ENCODE measurements at regions not wholly inside any gene's neighbourhood (a gene's known extent, or its start where the extent isn't known, plus 50 kb on each side); places are given as distances from the start of the nearest gene placed in this dataset.

DNA sequence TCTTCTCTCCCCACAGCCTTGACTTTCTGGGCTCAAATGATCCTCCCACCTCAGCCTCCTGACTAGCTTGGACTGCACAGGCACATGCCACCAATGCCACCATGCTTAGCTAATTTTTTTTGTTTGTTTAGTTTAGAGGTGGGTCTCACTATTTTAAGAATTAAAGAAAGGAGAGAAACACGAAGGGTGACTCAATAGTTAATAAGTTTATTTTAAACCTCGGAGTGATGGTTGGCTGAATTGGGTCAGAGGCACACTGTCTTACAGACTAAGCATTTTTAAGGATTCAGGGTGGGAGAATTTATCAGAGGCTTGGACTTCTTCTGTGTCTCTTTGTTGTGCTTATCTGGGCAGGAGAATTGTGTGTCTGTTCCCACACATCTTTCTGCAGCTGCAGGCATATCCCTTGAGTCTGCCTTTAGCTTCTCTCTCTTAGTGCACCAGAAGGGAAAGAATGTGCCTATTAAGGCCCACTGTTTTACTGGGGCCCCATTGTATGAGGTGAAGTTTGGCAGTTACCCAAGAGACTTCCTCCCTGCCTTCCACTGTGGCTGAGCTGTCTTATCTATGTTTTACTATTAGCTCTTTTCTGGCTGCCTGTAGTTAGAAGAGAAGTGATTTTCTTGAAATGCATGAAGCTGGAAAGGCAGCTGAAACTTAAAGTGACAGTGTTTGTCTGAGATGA is 2172.0 kb downstream of the TP53TG3F start:
- WGBS (ENCODE audit: insufficient coverage): 70% methylated on average over 2 of the region's 2 CpGs
- Histone ChIP-seq H3K9ac (ENCODE audit: low read length) (no peak overlapping the region), H3K4me1 (ENCODE audit: control insufficient read depth in 2 of 2, insufficient read depth in 2 of 2, low read length in 2 of 2) (no peaks in the 10 kb centered on the region), H3K79me2 (ENCODE audit: control insufficient read depth, insufficient read depth, low read length) (no peaks in the 10 kb centered on the region), H3K27ac (ENCODE audit: low read length in 2 of 2) (no peak overlapping the region), H3K9me3 (ENCODE audit: control extremely low read depth in 1 of 3, control insufficient read depth in 2 of 3, insufficient read depth in 1 of 3, low read length in 2 of 3) (peaks cover 0 to 11% (median 3%) of the 10 kb centered on the region in 3 donors), H2AFZ (ENCODE audit: insufficient read depth, low read depth, low read length, poor library complexity, severe bottlenecking) (no peak overlapping the region), H3K27me3 (replicated peaks in 1 of 4; ENCODE audit: control extremely low read depth in 1 of 4, control insufficient read depth in 3 of 4, insufficient read depth in 4 of 4, low read length in 3 of 4) (no peaks in the 10 kb centered on the region), H4K20me1 (ENCODE audit: control insufficient read depth, insufficient read depth, low read length, poor library complexity, severe bottlenecking) (no peaks in the 10 kb centered on the region), H3K4me3 (ENCODE audit: control extremely low read depth in 1 of 5, extremely low read depth in 1 of 5, insufficient read depth in 1 of 5, low read depth in 2 of 5, low read length in 4 of 5) (no peak overlapping the region), H3K4me2 (replicated peaks; ENCODE audit: low read depth, low read length, poor library complexity, severe bottlenecking) (no peak overlapping the region), H3K36me3 (replicated peaks in 1 of 2; ENCODE audit: control extremely low read depth in 1 of 2, control insufficient read depth in 1 of 2, extremely low read depth in 1 of 2, insufficient read depth in 2 of 2, low read length in 1 of 2) (no peaks in the 10 kb centered on the region)
- TF ChIP-seq CTCF (IDR thresholded peaks at IDR 0.05) (no peak), EZH2 (IDR thresholded peaks at IDR 0.05; ENCODE audit: borderline replicate concordance, insufficient read depth, low read depth, low read length, poor library complexity, severe bottlenecking) (no peak)
- POLR2A ChIA-PET: no interaction called here
- CTCF ChIA-PET: no interaction called here
- H3K4me1 Mint-ChIP-seq: no peaks in the 10 kb centered on the region
- intact Hi-C loops (cut with micrococcal nuclease): no loop called here
- H3K27me3 Mint-ChIP-seq: no peaks in the 10 kb centered on the region
- H3K27ac Mint-ChIP-seq: no peak overlapping the region
- DNase-seq: no peak
- ATAC-seq (ENCODE audit: low read depth): no peak
- H3K9me3 Mint-ChIP-seq (ENCODE audit: insufficient read depth): peaks cover 12% of the 10 kb centered on the region
- no peak overlapping the region for H3K4me3 Mint-ChIP-seq

DNA sequence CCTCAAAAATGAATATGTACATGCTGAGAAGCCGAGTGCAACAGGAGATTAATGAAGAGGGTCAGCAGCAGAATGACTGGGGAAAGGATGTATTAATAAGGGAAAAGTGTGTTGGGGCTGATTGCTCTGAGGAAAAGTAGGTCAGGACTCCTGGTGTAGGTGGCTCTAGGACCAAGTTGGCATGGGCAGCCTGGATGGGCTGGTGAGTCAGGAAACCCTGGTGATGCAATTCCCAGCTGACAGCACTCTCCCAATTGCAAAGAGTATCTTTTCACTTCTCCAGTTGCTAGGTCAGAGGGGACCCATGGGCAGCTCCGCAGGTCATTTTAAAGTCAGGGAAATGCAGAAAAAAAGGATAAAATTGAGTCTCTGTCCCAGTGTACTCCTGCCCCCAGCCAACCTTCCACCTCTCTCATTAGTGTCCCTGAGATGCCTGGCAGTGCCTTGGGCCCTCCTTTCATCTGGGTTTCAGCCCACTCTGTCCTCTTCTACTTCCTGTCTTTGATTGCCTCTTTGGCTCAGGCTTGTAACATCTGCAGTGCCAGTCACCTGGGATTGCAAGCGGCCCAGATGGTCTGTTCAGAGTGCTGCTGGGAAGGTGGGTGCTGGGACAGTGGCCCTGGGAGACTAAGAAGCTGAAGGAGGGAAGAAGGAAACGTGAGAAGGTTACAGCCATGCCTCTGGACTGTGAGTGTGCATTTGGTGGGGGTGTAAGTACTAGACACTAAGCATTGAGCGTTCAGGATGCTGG is 2177.2 kb downstream of the TP53TG3F start:
- intact Hi-C loops (cut with micrococcal nuclease): no loop called here
- TF ChIP-seq CTCF (IDR thresholded peaks at IDR 0.05) (no peak), EZH2 (IDR thresholded peaks at IDR 0.05; ENCODE audit: borderline replicate concordance, insufficient read depth, low read depth, low read length, poor library complexity, severe bottlenecking) (no peak)
- no peaks in the 10 kb centered on the region for H3K36me3 ChIP-seq (replicated peaks in 1 of 2; ENCODE audit: control extremely low read depth in 1 of 2, control insufficient read depth in 1 of 2, extremely low read depth in 1 of 2, insufficient read depth in 2 of 2, low read length in 1 of 2)
- no peaks in the 10 kb centered on the region for H3K27me3 ChIP-seq (replicated peaks in 1 of 4; ENCODE audit: control extremely low read depth in 1 of 4, control insufficient read depth in 3 of 4, insufficient read depth in 4 of 4, low read length in 3 of 4)
- H2AFZ ChIP-seq (ENCODE audit: insufficient read depth, low read depth, low read length, poor library complexity, severe bottlenecking): no peak overlapping the region
- H3K9me3 ChIP-seq (ENCODE audit: control extremely low read depth in 1 of 3, control insufficient read depth in 2 of 3, insufficient read depth in 1 of 3, low read length in 2 of 3): peaks cover 0 to 40% (median 0%) of the 10 kb centered on the region in 3 donors
- 56% methylated on average over 5 of the region's 5 CpGs for WGBS (ENCODE audit: insufficient coverage)
- POLR2A ChIA-PET: no interaction called here
- no peak overlapping the region for H3K4me3 Mint-ChIP-seq
- no peaks in the 10 kb centered on the region for H3K4me1 Mint-ChIP-seq
- H3K4me2 ChIP-seq (replicated peaks; ENCODE audit: low read depth, low read length, poor library complexity, severe bottlenecking): no peak overlapping the region
- no peaks in the 10 kb centered on the region for H3K79me2 ChIP-seq (ENCODE audit: control insufficient read depth, insufficient read depth, low read length)
- H4K20me1 ChIP-seq (ENCODE audit: control insufficient read depth, insufficient read depth, low read length, poor library complexity, severe bottlenecking): no peaks in the 10 kb centered on the region
- H3K9me3 Mint-ChIP-seq (ENCODE audit: insufficient read depth): peaks cover 4% of the 10 kb centered on the region
- no peak overlapping the region for H3K27ac ChIP-seq (ENCODE audit: low read length in 2 of 2)
- H3K9ac ChIP-seq (ENCODE audit: low read length): no peak overlapping the region
- no peak for ATAC-seq (ENCODE audit: low read depth)
- no peak for DNase-seq
- H3K4me1 ChIP-seq (ENCODE audit: control insufficient read depth in 2 of 2, insufficient read depth in 2 of 2, low read length in 2 of 2): no peaks in the 10 kb centered on the region
- CTCF ChIA-PET: no interaction called here
- H3K4me3 ChIP-seq (ENCODE audit: control extremely low read depth in 1 of 5, extremely low read depth in 1 of 5, insufficient read depth in 1 of 5, low read depth in 2 of 5, low read length in 4 of 5): no peak overlapping the region
- H3K27me3 Mint-ChIP-seq: no peaks in the 10 kb centered on the region
- no peak overlapping the region for H3K27ac Mint-ChIP-seq

Data from B cell (primary cell).